ENCODE measurements at regions not wholly inside any gene's neighbourhood (a gene's known extent, or its start where the extent isn't known, plus 50 kb on each side); places are given as distances from the start of the nearest gene placed in this dataset.

DNA sequence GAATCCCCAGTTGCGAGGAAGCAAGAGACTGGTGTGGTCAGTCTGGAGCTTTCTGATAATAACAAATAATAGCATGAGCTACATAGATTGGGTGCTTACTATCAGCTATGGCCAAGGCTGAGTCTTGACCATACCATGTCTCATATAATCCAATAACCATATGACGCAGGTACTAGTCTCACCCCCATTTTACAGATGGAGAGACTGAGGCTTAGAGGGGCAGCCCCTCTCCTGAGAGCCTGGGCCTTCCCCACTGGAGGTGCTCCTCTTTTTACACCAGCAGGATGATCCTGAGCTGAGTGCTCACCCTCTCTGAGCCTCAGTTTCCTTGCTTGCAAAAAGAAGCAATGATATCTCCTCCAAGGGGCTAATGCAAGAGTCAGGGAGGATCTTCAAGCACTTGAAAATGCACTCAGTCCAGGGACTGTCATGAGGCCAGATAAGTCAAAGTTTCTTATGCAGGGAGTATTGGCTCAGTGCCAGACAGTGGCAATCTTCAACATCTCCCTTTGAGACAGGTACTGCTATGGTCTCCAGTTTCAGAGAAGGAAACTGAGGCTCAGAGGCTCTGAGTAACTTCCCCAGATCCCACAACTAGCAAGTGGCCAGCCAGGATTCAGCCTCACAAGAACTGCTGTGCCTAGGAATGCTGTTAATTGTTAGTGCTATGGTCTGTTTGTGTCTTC is 149.7 kb downstream of the TFCP2L1 start:
- TF ChIP-seq, protein P1, sequence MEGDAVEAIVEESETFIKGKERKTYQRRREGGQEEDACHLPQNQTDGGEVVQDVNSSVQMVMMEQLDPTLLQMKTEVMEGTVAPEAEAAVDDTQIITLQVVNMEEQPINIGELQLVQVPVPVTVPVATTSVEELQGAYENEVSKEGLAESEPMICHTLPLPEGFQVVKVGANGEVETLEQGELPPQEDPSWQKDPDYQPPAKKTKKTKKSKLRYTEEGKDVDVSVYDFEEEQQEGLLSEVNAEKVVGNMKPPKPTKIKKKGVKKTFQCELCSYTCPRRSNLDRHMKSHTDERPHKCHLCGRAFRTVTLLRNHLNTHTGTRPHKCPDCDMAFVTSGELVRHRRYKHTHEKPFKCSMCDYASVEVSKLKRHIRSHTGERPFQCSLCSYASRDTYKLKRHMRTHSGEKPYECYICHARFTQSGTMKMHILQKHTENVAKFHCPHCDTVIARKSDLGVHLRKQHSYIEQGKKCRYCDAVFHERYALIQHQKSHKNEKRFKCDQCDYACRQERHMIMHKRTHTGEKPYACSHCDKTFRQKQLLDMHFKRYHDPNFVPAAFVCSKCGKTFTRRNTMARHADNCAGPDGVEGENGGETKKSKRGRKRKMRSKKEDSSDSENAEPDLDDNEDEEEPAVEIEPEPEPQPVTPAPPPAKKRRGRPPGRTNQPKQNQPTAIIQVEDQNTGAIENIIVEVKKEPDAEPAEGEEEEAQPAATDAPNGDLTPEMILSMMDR (IDR thresholded peaks at IDR 0.05) = no peak
- TF ChIP-seq POLR2A (IDR thresholded peaks at IDR 0.05) (no peak), EP300 (IDR thresholded peaks at IDR 0.05) (no peak)
